Esophagus muscularis mucosa (tissue), 4 donors: ENCODE measurements at regions not wholly inside any gene's neighbourhood (a gene's known extent, or its start where the extent isn't known, plus 50 kb on each side); places are given as distances from the start of the nearest gene placed in this dataset.

Experiments
- CTCF ChIP-seq, 3 experiments: fragments of 200-600 bp in 2 of 3; fragments of 450-650 bp in 1 of 3; sonication (generic) in 2 of 3; IDR thresholded peaks; one replicate each; pipeline ENCODE4 v1.5.1; 2017 to 2019; ENCODE audit warnings: antibody characterized with exemption in 3 of 3, mild to moderate bottlenecking in 2 of 3, moderate library complexity in 1 of 3
- EP300 ChIP-seq: sonication (generic); formaldehyde crosslinking; IDR thresholded peaks from one replicate; pipeline ENCODE4 v1.6.1; 2017; ENCODE audit warnings: antibody characterized with exemption
- POLR2A ChIP-seq: fragments of 450-650 bp; IDR thresholded peaks from one replicate; pipeline ENCODE4 v1.6.1; 2017; ENCODE audit warnings: antibody characterized with exemption, moderate library complexity, mild to moderate bottlenecking, low read depth
- POLR2AphosphoS5 ChIP-seq, 2 donors: sonication (generic); formaldehyde crosslinking; IDR thresholded peaks; one replicate each; pipeline ENCODE4 v1.6.1; 2017; ENCODE audit warnings: antibody characterized with exemption in 2 of 2

GRCh38 chrX:8413279-8413678 is 51.4 kb upstream of the VCX3B start:
- TF ChIP-seq POLR2A, result no peak
- no peak for TF ChIP-seq CTCF (IDR thresholded peaks at IDR 0.05)
- TF ChIP-seq EP300, result no peak
- no peak for TF ChIP-seq POLR2AphosphoS5 (IDR thresholded peaks at IDR 0.05)
